CD14-positive monocyte (primary cell): ENCODE measurements at regions not wholly inside any gene's neighbourhood (a gene's known extent, or its start where the extent isn't known, plus 50 kb on each side); places are given as distances from the start of the nearest gene placed in this dataset.

ENCODE experiments used
- DNase-seq, 3 donors: peaks; one replicate each; pipeline ENCODE4 v3.0.0-alpha.2; 2011 to 2022
- H2AFZ ChIP-seq: 2 replicates; pipeline ENCODE4 v1.6.0; 2012; ENCODE audit warnings: mild to moderate bottlenecking, low read depth, low read length, inconsistent platforms; ENCODE audit not compliant: insufficient read depth, poor library complexity, severe bottlenecking
- H3K27ac ChIP-seq, 2 donors: 1 replicate in 1 of 2; 2 replicates in 1 of 2; pipeline ENCODE4 v1.5.1; 2012 to 2013; ENCODE audit warnings: low read length in 2 of 2, control low read depth in 1 of 2, inconsistent platforms in 1 of 2, low read depth in 1 of 2, mild to moderate bottlenecking in 1 of 2
- H3K27me3 ChIP-seq, 2 donors: one replicate each; pipeline versions ENCODE4 v1.6.0 to v1.6.1; 2011 to 2013; ENCODE audit warnings: low read length in 2 of 2; ENCODE audit not compliant: control insufficient read depth in 2 of 2, insufficient read depth in 2 of 2
- H3K36me3 ChIP-seq, 2 donors: replicated peaks in 1 of 2; 1 replicate in 1 of 2; 2 replicates in 1 of 2; pipeline versions ENCODE4 v1.5.1 to v1.6.1; 2012 to 2013; ENCODE audit warnings: low read length in 2 of 2, control low read depth in 1 of 2, inconsistent platforms in 1 of 2, mild to moderate bottlenecking in 1 of 2; ENCODE audit not compliant: insufficient read depth in 2 of 2, control insufficient read depth in 1 of 2
- H3K4me1 ChIP-seq, 2 donors: 1 replicate in 1 of 2; 2 replicates in 1 of 2; pipeline versions ENCODE4 v1.5.1 to v1.6.1; 2012 to 2013; ENCODE audit warnings: low read length in 2 of 2, control low read depth in 1 of 2, inconsistent platforms in 1 of 2, mild to moderate bottlenecking in 1 of 2, moderate library complexity in 1 of 2; ENCODE audit not compliant: insufficient read depth in 2 of 2, control insufficient read depth in 1 of 2
- H3K4me2 ChIP-seq: replicated peaks from 2 replicates; pipeline ENCODE3; 2012; ENCODE audit warnings: low read length, moderate library complexity, mild to moderate bottlenecking; ENCODE audit not compliant: poor library complexity, severe bottlenecking; ENCODE audit errors: extremely low read depth
- H3K4me3 ChIP-seq, 3 experiments: fragments of 200-600 bp in 1 of 3; sonication (generic) in 1 of 3; replicated peaks in 1 of 3; 1 replicate in 2 of 3; 2 replicates in 1 of 3; pipeline ENCODE4 v1.5.1; 2011 to 2013; ENCODE audit warnings: low read length in 3 of 3, mild to moderate bottlenecking in 3 of 3, control low read depth in 2 of 3, low read depth in 2 of 3, inconsistent platforms in 1 of 3, moderate library complexity in 1 of 3
- H3K79me2 ChIP-seq: 2 replicates; pipeline ENCODE4 v1.6.0; 2012; ENCODE audit warnings: mild to moderate bottlenecking, control low read depth, inconsistent platforms, low read length, moderate library complexity; ENCODE audit not compliant: insufficient read depth
- H3K9ac ChIP-seq: 2 replicates; pipeline ENCODE4 v1.6.0; 2017; ENCODE audit warnings: low read length, mild to moderate bottlenecking; ENCODE audit not compliant: insufficient read depth, poor library complexity, severe bottlenecking
- H3K9me3 ChIP-seq, 2 donors: replicated peaks in 1 of 2; 1 replicate in 1 of 2; 2 replicates in 1 of 2; pipeline versions ENCODE4 v1.5.1 to v1.6.1; 2012 to 2013; ENCODE audit warnings: low read length in 2 of 2, control low read depth in 1 of 2; ENCODE audit not compliant: control insufficient read depth in 1 of 2, insufficient read depth in 1 of 2
- H4K20me1 ChIP-seq: 2 replicates; pipeline ENCODE4 v1.6.0; 2012; ENCODE audit warnings: mild to moderate bottlenecking, low read length, control low read depth, moderate library complexity; ENCODE audit not compliant: insufficient read depth
- H3K27ac Mint-ChIP-seq, 7 donors: one replicate each; pipeline ENCODE4 v1.8.0; 2020; ENCODE audit warnings: mild to moderate bottlenecking in 7 of 7, mixed read lengths in 7 of 7, moderate library complexity in 6 of 7, inconsistent platforms in 2 of 7
- H3K27me3 Mint-ChIP-seq, 3 donors: one replicate each; pipeline ENCODE4 v1.8.0; 2021 to 2022; ENCODE audit warnings: low read depth in 3 of 3, mild to moderate bottlenecking in 3 of 3, mixed read lengths in 3 of 3, moderate library complexity in 3 of 3, inconsistent platforms in 1 of 3
- H3K36me3 Mint-ChIP-seq, 2 donors: one replicate each; pipeline ENCODE4 v1.8.0; 2020; ENCODE audit warnings: mixed read lengths in 2 of 2, inconsistent platforms in 1 of 2, mild to moderate bottlenecking in 1 of 2
- H3K4me1 Mint-ChIP-seq: one replicate; pipeline ENCODE4 v1.8.0; 2020; ENCODE audit warnings: mild to moderate bottlenecking, mixed read lengths
- H3K4me3 Mint-ChIP-seq, 2 donors: one replicate each; pipeline ENCODE4 v1.8.0; 2020; ENCODE audit warnings: mild to moderate bottlenecking in 2 of 2, mixed read lengths in 2 of 2, moderate library complexity in 1 of 2
- H3K9me3 Mint-ChIP-seq, 7 donors: one replicate each; pipeline ENCODE4 v1.8.0; 2020 to 2022; ENCODE audit warnings: mixed read lengths in 7 of 7, mild to moderate bottlenecking in 6 of 7, moderate library complexity in 6 of 7, inconsistent platforms in 2 of 7
- WGBS: methylation state at CpG from one replicate; pipeline ENCODE4 v1.1.5; 2013; ENCODE audit warnings: missing lambda C conversion rate; ENCODE audit not compliant: insufficient coverage; 5-methylcytosine and 5-hydroxymethylcytosine counted together
- intact Hi-C, 2 donors: fragments of 100-400 bp; cut with micrococcal nuclease; formaldehyde crosslinking; loops; one replicate each; pipeline versions ENCODE4 v1.15.0 to v1.15.1; 2023
- TF ChIP-seq, protein P1 (sequence below): fragments of 200-600 bp; IDR thresholded peaks from one replicate; pipeline ENCODE4 v1.8.0; 2022; ENCODE audit warnings: antibody characterized with exemption, mild to moderate bottlenecking

DNA sequence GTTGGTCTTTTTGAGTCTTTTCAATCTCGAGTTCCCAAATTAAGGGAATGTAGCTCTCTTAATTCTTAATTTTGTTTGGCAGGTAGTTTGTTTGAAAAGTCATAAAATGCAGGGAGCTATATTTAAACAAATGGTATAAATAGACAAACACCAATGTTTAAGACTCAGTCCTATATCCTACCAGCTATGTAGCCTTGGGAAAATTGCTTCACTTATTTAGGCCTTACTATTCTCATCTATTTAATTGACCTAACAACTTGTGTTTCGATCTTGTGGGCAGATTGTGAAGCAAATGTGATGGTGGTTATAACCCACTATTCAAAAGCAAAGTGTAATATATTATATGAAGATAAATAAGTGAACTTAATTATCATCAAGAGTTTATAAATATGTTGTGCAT lies 167.3 kb upstream of the KCTD3 start:
- intact Hi-C loops = no loop called here
- no peaks in the 10 kb centered on the region for H3K4me1 Mint-ChIP-seq

DNA sequence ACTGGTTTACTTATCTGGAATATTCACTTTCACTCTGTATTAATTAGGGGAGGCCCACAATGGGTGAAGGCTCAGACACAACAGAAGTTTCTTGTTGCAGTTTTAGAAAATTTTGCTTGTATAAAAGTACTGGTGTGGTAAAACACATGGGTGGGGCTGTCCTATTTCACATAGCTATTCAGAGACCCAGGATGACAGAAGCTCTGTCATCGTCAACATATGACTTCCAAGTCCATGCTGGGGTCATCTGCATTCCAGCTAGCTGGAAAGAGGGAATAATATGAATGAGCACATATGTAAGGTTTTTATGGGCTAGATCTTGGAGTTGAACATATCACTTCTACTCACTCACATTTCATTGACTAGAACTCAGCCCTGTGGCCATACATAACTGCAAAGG lies 166.4 kb upstream of the KCTD3 start:
- Histone ChIP-seq H3K9ac (no peak overlapping the region), H4K20me1 (no peaks in the 10 kb centered on the region), H3K79me2 (no peaks in the 10 kb centered on the region), H3K27me3 (no peaks in the 10 kb centered on the region), H3K4me2 (no peak overlapping the region), H2AFZ (no peak overlapping the region), H3K9me3 (peaks cover 0 to 6% of the 10 kb centered on the region in 2 donors), H3K4me3 (no peak overlapping the region), H3K36me3 (no peaks in the 10 kb centered on the region), H3K4me1 (no peaks in the 10 kb centered on the region), H3K27ac (no peak overlapping the region)
- TF ChIP-seq, protein P1, sequence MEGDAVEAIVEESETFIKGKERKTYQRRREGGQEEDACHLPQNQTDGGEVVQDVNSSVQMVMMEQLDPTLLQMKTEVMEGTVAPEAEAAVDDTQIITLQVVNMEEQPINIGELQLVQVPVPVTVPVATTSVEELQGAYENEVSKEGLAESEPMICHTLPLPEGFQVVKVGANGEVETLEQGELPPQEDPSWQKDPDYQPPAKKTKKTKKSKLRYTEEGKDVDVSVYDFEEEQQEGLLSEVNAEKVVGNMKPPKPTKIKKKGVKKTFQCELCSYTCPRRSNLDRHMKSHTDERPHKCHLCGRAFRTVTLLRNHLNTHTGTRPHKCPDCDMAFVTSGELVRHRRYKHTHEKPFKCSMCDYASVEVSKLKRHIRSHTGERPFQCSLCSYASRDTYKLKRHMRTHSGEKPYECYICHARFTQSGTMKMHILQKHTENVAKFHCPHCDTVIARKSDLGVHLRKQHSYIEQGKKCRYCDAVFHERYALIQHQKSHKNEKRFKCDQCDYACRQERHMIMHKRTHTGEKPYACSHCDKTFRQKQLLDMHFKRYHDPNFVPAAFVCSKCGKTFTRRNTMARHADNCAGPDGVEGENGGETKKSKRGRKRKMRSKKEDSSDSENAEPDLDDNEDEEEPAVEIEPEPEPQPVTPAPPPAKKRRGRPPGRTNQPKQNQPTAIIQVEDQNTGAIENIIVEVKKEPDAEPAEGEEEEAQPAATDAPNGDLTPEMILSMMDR = no peak
- H3K9me3 Mint-ChIP-seq = peaks cover 0 to 10% (median 4%) of the 10 kb centered on the region in 7 donors
- H3K4me3 Mint-ChIP-seq = no peak overlapping the region
- no peaks in the 10 kb centered on the region for H3K27me3 Mint-ChIP-seq
- DNase-seq = no peak
- no peaks in the 10 kb centered on the region for H3K36me3 Mint-ChIP-seq
- no peaks in the 10 kb centered on the region for H3K4me1 Mint-ChIP-seq
- H3K27ac Mint-ChIP-seq = no peak overlapping the region
- intact Hi-C loops = no loop called here
- WGBS = no CpG with 5 or more reads among the region's 1 CpG

More for the DNA sequence above, 167.3 kb upstream of the KCTD3 start:
- peaks cover 0 to 17% (median 4%) of the 10 kb centered on the region in 7 donors for H3K9me3 Mint-ChIP-seq
- Histone ChIP-seq H3K79me2 (no peaks in the 10 kb centered on the region), H3K9ac (no peak overlapping the region), H3K27ac (no peak overlapping the region), H2AFZ (no peak overlapping the region), H3K9me3 (peaks cover under 1 to 15% of the 10 kb centered on the region in 2 donors), H3K4me2 (no peak overlapping the region), H3K27me3 (no peaks in the 10 kb centered on the region), H3K4me1 (no peaks in the 10 kb centered on the region), H3K4me3 (no peak overlapping the region), H3K36me3 (no peaks in the 10 kb centered on the region), H4K20me1 (no peaks in the 10 kb centered on the region)
- H3K4me3 Mint-ChIP-seq = no peak overlapping the region
- TF ChIP-seq, protein P1 = no peak
- no peaks in the 10 kb centered on the region for H3K36me3 Mint-ChIP-seq
- DNase-seq = no peak
- WGBS = no CpG with 5 or more reads among the region's 2 CpGs
- no peak overlapping the region for H3K27ac Mint-ChIP-seq
- H3K27me3 Mint-ChIP-seq = no peaks in the 10 kb centered on the region
